GM21576 (cell line): ENCODE measurements at regions not wholly inside any gene's neighbourhood (a gene's known extent, or its start where the extent isn't known, plus 50 kb on each side); places are given as distances from the start of the nearest gene placed in this dataset.

Source experiments
- ATAC-seq: cut with Tn5 transposase; IDR thresholded peaks from one replicate; pipeline ENCODE4 v1.9.1; 2021; ENCODE audit warnings: mild to moderate bottlenecking, moderate library complexity; ENCODE audit not compliant: unreplicated experiment

GRCh38 chr3:40979962-40980361 is 219.3 kb upstream of the CTNNB1 start:
- no peak for ATAC-seq

GRCh38 chr3:40980467-40980866 is 218.8 kb upstream of the CTNNB1 start:
- no peak for ATAC-seq

GRCh38 chr3:40985195-40985594 is 214.1 kb upstream of the CTNNB1 start:
- ATAC-seq: no peak

GRCh38 chr3:40988468-40988867 is 210.8 kb upstream of the CTNNB1 start:
- no peak for ATAC-seq

- ATAC-seq: no peak
Observed at GRCh38 chr3:40989141-40990061, 209.9 kb upstream of the CTNNB1 start.

- no peak for ATAC-seq
Observed at GRCh38 chr3:40990062-40990456, 209.2 kb upstream of the CTNNB1 start.

GRCh38 chr3:40992023-40992422 is 207.3 kb upstream of the CTNNB1 start:
- no peak for ATAC-seq

- ATAC-seq: no peak
Observed at GRCh38 chr3:40994611-40995010, 204.7 kb upstream of the CTNNB1 start.

- ATAC-seq: no peak
Observed at GRCh38 chr3:40995271-40995670, 204.0 kb upstream of the CTNNB1 start.

- ATAC-seq: no peak
Observed at GRCh38 chr3:40996382-40996781, 202.9 kb upstream of the CTNNB1 start.

- ATAC-seq: no peak
Observed at GRCh38 chr3:40996827-40997710, 202.2 kb upstream of the CTNNB1 start.

- ATAC-seq: no peak
Observed at GRCh38 chr3:40997711-40998519, 201.4 kb upstream of the CTNNB1 start.

GRCh38 chr3:40999682-41000081 is 199.6 kb upstream of the CTNNB1 start:
- ATAC-seq: no peak

GRCh38 chr3:41000471-41000870 is 198.8 kb upstream of the CTNNB1 start:
- ATAC-seq: no peak

- no peak for ATAC-seq
Observed at GRCh38 chr3:41001556-41001955, 197.7 kb upstream of the CTNNB1 start.

GRCh38 chr3:41002104-41002503 is 197.2 kb upstream of the CTNNB1 start:
- no peak for ATAC-seq

- no peak for ATAC-seq
Observed at GRCh38 chr3:41007399-41007798, 191.9 kb upstream of the CTNNB1 start.

GRCh38 chr3:41011854-41012253 is 187.5 kb upstream of the CTNNB1 start:
- ATAC-seq: no peak

- ATAC-seq: no peak
Observed at GRCh38 chr3:41018855-41019254, 180.4 kb upstream of the CTNNB1 start.

GRCh38 chr3:41024031-41024836 is 175.1 kb upstream of the CTNNB1 start:
- ATAC-seq: no peak
